Liver (tissue), 8 donors: ENCODE measurements at regions not wholly inside any gene's neighbourhood (a gene's known extent, or its start where the extent isn't known, plus 50 kb on each side); places are given as distances from the start of the nearest gene placed in this dataset.

ENCODE experiments used
- DNase-seq: peaks from one replicate; pipeline ENCODE4 v3.0.0-alpha.2; 2017; ENCODE audit warnings: low spot score
- H3K27ac ChIP-seq, 2 donors: one replicate each; pipeline ENCODE4 v1.7.0; 2013; ENCODE audit warnings: inconsistent platforms in 2 of 2, low read length in 2 of 2, control low read depth in 1 of 2, low read depth in 1 of 2, mild to moderate bottlenecking in 1 of 2
- H3K27me3 ChIP-seq, 4 donors: one replicate each; pipeline versions ENCODE4 v1.6.1 to v1.7.0; 2013; ENCODE audit warnings: low read length in 3 of 4, inconsistent platforms in 1 of 4, mild to moderate bottlenecking in 1 of 4, moderate library complexity in 1 of 4; ENCODE audit not compliant: control insufficient read depth in 4 of 4, insufficient read depth in 4 of 4
- H3K36me3 ChIP-seq, 4 donors: one replicate each; pipeline versions ENCODE4 v1.6.1 to v1.7.0; 2013; ENCODE audit warnings: low read length in 3 of 4, mild to moderate bottlenecking in 3 of 4, low read depth in 1 of 4, moderate library complexity in 1 of 4; ENCODE audit not compliant: control insufficient read depth in 4 of 4, insufficient read depth in 3 of 4
- H3K4me1 ChIP-seq, 4 donors: one replicate each; pipeline versions ENCODE4 v1.6.1 to v1.7.0; 2013; ENCODE audit warnings: low read length in 3 of 4, mild to moderate bottlenecking in 3 of 4, moderate library complexity in 1 of 4; ENCODE audit not compliant: control insufficient read depth in 4 of 4, insufficient read depth in 4 of 4
- H3K4me3 ChIP-seq, 3 donors: one replicate each; pipeline versions ENCODE4 v1.6.1 to v1.7.0; 2013; ENCODE audit warnings: low read length in 3 of 3, control low read depth in 1 of 3, low read depth in 1 of 3, mild to moderate bottlenecking in 1 of 3
- H3K9ac ChIP-seq, 2 donors: one replicate each; pipeline ENCODE4 v1.7.0; 2013; ENCODE audit warnings: low read length in 2 of 2, mild to moderate bottlenecking in 2 of 2, moderate library complexity in 2 of 2, control low read depth in 1 of 2, low read depth in 1 of 2
- H3K9me3 ChIP-seq, 4 donors: one replicate each; pipeline versions ENCODE4 v1.6.1 to v1.7.0; 2013; ENCODE audit warnings: low read length in 3 of 4; ENCODE audit not compliant: control insufficient read depth in 4 of 4
- EGR1 ChIP-seq, 2 donors: IDR thresholded peaks; 2 replicates each; pipeline ENCODE4 v1.6.1; 2016 to 2018; ENCODE audit warnings: antibody characterized with exemption in 2 of 2, low read depth in 2 of 2
- FOXA1 ChIP-seq: IDR thresholded peaks from 2 replicates; pipeline ENCODE4 v1.6.1; 2016; ENCODE audit warnings: antibody characterized with exemption
- FOXA2 ChIP-seq: IDR thresholded peaks from 2 replicates; pipeline ENCODE4 v1.6.1; 2016; ENCODE audit warnings: antibody characterized with exemption
- GABPA ChIP-seq, 2 donors: IDR thresholded peaks in 1 of 2; conservative IDR thresholded peaks in 1 of 2; 2 replicates each; pipeline ENCODE4 v1.6.1; 2016; ENCODE audit warnings: antibody characterized with exemption in 2 of 2, mild to moderate bottlenecking in 1 of 2, moderate library complexity in 1 of 2
- HNF4A ChIP-seq, 2 donors: conservative IDR thresholded peaks; 2 replicates each; pipeline ENCODE4 v1.6.1; 2016; ENCODE audit warnings: antibody characterized with exemption in 2 of 2, mild to moderate bottlenecking in 2 of 2
- HNF4G ChIP-seq: IDR thresholded peaks from 2 replicates; pipeline ENCODE4 v1.6.1; 2016; ENCODE audit warnings: antibody characterized with exemption
- JUND ChIP-seq, 2 donors: IDR thresholded peaks; 2 replicates each; pipeline ENCODE4 v1.6.1; 2016; ENCODE audit warnings: antibody characterized with exemption in 2 of 2
- NR2F2 ChIP-seq: IDR thresholded peaks from 2 replicates; pipeline ENCODE4 v1.6.1; 2016; ENCODE audit warnings: antibody characterized with exemption
- RAD21 ChIP-seq, 2 donors: IDR thresholded peaks; 2 replicates each; pipeline ENCODE4 v1.6.1; 2016; ENCODE audit warnings: antibody characterized with exemption in 2 of 2, mild to moderate bottlenecking in 2 of 2
- RXRA ChIP-seq, 2 donors: IDR thresholded peaks; 2 replicates each; pipeline ENCODE4 v1.6.1; 2017 to 2018; ENCODE audit warnings: antibody characterized with exemption in 2 of 2, mild to moderate bottlenecking in 1 of 2
- SP1 ChIP-seq: IDR thresholded peaks from 2 replicates; pipeline ENCODE4 v1.6.1; 2018; ENCODE audit warnings: antibody characterized with exemption, mild to moderate bottlenecking
- TAF1 ChIP-seq: conservative IDR thresholded peaks from 2 replicates; pipeline ENCODE4 v1.6.1; 2016; ENCODE audit warnings: antibody characterized with exemption, mild to moderate bottlenecking
- YY1 ChIP-seq: IDR thresholded peaks from 2 replicates; pipeline ENCODE4 v1.6.1; 2016; ENCODE audit warnings: antibody characterized with exemption, mild to moderate bottlenecking
- WGBS: extraction: QIAGEN DNeasy Blood & Tissue Kit; methylation state at CpG from one replicate; pipeline ENCODE4 v1.1.7; 2013; 5-methylcytosine and 5-hydroxymethylcytosine counted together
- TF ChIP-seq, protein P1 (sequence below): fragments of 150-350 bp; IDR thresholded peaks from 2 replicates; pipeline ENCODE4 v1.5.1; 2017; ENCODE audit warnings: improper control_type of control experiment, low read depth, low read length; ENCODE audit not compliant: missing input control
- TF ChIP-seq, protein P2 (sequence below): IDR thresholded peaks from 2 replicates; pipeline ENCODE4 v1.6.1; 2016; ENCODE audit warnings: antibody characterized with exemption
- TF ChIP-seq, protein P3 (sequence below): IDR thresholded peaks from 2 replicates; pipeline ENCODE4 v1.6.1; 2016; ENCODE audit warnings: antibody characterized with exemption, mild to moderate bottlenecking
- TF ChIP-seq, protein P4 (sequence below): IDR thresholded peaks from 2 replicates; pipeline ENCODE4 v1.6.1; 2016; ENCODE audit warnings: antibody characterized with exemption
- TF ChIP-seq, protein P5 (sequence below): IDR thresholded peaks from 2 replicates; pipeline ENCODE4 v1.6.1; 2016; ENCODE audit warnings: antibody characterized with exemption
- donor health status: healthy.
- donor health status: healthy.
- donor health status: healthy.
- donor health status: healthy.
- donor health status: healthy.

DNA sequence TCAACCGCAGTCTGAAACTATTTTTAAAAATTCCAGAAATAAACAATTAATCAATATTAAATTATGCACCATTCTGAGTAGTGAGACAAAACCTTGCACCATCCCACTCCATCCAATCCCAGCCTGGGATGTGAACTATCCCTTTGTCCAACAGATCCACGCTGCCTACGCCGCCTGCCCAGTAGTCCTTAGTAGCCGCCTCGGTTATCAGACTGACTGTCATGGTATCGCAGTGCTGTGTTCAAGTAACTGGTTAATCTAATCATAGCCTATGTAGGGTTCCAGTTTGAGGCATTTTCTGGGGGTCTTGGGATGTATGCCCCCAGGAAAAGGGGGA, 437.7 kb downstream of the HS3ST3B1 start:
- no peak overlapping the region for H3K9ac ChIP-seq
- 86% methylated on average over 7 of the region's 7 CpGs for WGBS
- no peak for DNase-seq
- no peaks in the 10 kb centered on the region for H3K36me3 ChIP-seq
- TF ChIP-seq GABPA (IDR thresholded peaks at IDR 0.05 in 1 of 2, conservative IDR thresholded peaks at IDR 0.05 in 1 of 2): no peak
- TF ChIP-seq SP1: no peak
- no peak for TF ChIP-seq YY1
- H3K27ac ChIP-seq: peak overlapping the region; percentile 73 to 85
- H3K9me3 ChIP-seq: no peaks in the 10 kb centered on the region
- H3K27me3 ChIP-seq: no peaks in the 10 kb centered on the region
- H3K4me3 ChIP-seq: no peak overlapping the region
- H3K4me1 ChIP-seq: peaks cover 3 to 18% (median 7%) of the 10 kb centered on the region in 4 donors

DNA sequence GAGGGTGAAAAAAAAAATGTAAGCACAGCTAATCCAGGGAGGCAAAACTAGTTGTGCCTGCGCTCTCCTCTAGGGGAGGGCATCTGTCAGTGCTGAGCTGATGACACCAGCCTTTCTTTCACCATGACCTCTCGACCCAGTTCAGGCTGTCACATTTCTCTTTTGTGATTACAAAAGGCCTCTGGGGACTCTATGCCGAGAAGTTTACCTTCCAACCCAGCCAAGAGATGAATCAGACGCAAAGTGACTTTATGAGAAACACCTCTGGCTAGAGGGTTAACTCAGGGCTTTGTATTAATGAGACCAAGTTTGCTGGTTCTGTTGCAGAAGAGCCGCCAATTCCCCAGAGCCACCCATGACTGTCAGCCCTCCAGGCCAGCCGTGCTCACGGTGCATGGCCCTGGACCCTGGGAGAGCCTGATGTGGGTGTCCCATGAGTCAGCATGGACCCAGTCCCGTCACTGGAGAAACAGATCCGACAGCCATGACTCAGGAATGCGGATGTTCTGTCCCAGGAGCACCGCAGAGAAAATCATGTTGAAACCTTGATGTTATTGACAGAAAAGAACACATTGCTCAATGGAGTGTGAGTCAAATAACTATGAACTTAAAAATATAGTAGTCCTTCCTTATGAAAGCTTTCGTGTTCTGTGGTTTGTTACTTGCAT, 437.2 kb downstream of the HS3ST3B1 start:
- Histone ChIP-seq H3K9me3 (no peaks in the 10 kb centered on the region), H3K27me3 (no peaks in the 10 kb centered on the region), H3K9ac (peak overlapping the region in 1 of 2 donors; percentile 66), H3K27ac (peak overlapping the region; percentile 73 to 85), H3K4me1 (peaks cover 3 to 18% (median 7%) of the 10 kb centered on the region in 4 donors), H3K36me3 (no peaks in the 10 kb centered on the region), H3K4me3 (peak overlapping the region in 1 of 3 donors; percentile 24)
- TF ChIP-seq RAD21 (IDR thresholded peaks at IDR 0.05) (peak; percentile 78), YY1 (peak; percentile 86), HNF4A (conservative IDR thresholded peaks at IDR 0.05) (peak; percentile 76 to 88), GABPA (IDR thresholded peaks at IDR 0.05 in 1 of 2, conservative IDR thresholded peaks at IDR 0.05 in 1 of 2) (peak in 1 of 2 donors; percentile 6), NR2F2 (peak; percentile 53), TAF1 (no peak), HNF4G (no peak), FOXA2 (peak; percentile 85), JUND (IDR thresholded peaks at IDR 0.05) (peak; percentile 89 to 93), EGR1 (IDR thresholded peaks at IDR 0.05; ENCODE audit: low read depth in 2 of 2) (peak in 1 of 2 donors; percentile 24), FOXA1 (peak; percentile 73), RXRA (IDR thresholded peaks at IDR 0.05) (peak; percentile 79 to 90), SP1 (peak; percentile 87)
- TF ChIP-seq, protein P1, sequence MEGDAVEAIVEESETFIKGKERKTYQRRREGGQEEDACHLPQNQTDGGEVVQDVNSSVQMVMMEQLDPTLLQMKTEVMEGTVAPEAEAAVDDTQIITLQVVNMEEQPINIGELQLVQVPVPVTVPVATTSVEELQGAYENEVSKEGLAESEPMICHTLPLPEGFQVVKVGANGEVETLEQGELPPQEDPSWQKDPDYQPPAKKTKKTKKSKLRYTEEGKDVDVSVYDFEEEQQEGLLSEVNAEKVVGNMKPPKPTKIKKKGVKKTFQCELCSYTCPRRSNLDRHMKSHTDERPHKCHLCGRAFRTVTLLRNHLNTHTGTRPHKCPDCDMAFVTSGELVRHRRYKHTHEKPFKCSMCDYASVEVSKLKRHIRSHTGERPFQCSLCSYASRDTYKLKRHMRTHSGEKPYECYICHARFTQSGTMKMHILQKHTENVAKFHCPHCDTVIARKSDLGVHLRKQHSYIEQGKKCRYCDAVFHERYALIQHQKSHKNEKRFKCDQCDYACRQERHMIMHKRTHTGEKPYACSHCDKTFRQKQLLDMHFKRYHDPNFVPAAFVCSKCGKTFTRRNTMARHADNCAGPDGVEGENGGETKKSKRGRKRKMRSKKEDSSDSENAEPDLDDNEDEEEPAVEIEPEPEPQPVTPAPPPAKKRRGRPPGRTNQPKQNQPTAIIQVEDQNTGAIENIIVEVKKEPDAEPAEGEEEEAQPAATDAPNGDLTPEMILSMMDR: peak; percentile 69
- TF ChIP-seq, protein P2, sequence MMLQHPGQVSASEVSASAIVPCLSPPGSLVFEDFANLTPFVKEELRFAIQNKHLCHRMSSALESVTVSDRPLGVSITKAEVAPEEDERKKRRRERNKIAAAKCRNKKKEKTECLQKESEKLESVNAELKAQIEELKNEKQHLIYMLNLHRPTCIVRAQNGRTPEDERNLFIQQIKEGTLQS: peak; percentile 74
- TF ChIP-seq, protein P3, sequence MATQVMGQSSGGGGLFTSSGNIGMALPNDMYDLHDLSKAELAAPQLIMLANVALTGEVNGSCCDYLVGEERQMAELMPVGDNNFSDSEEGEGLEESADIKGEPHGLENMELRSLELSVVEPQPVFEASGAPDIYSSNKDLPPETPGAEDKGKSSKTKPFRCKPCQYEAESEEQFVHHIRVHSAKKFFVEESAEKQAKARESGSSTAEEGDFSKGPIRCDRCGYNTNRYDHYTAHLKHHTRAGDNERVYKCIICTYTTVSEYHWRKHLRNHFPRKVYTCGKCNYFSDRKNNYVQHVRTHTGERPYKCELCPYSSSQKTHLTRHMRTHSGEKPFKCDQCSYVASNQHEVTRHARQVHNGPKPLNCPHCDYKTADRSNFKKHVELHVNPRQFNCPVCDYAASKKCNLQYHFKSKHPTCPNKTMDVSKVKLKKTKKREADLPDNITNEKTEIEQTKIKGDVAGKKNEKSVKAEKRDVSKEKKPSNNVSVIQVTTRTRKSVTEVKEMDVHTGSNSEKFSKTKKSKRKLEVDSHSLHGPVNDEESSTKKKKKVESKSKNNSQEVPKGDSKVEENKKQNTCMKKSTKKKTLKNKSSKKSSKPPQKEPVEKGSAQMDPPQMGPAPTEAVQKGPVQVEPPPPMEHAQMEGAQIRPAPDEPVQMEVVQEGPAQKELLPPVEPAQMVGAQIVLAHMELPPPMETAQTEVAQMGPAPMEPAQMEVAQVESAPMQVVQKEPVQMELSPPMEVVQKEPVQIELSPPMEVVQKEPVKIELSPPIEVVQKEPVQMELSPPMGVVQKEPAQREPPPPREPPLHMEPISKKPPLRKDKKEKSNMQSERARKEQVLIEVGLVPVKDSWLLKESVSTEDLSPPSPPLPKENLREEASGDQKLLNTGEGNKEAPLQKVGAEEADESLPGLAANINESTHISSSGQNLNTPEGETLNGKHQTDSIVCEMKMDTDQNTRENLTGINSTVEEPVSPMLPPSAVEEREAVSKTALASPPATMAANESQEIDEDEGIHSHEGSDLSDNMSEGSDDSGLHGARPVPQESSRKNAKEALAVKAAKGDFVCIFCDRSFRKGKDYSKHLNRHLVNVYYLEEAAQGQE: peak; percentile 40
- TF ChIP-seq, protein P4, sequence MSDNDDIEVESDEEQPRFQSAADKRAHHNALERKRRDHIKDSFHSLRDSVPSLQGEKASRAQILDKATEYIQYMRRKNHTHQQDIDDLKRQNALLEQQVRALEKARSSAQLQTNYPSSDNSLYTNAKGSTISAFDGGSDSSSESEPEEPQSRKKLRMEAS: peak; percentile 79
- TF ChIP-seq, protein P5, sequence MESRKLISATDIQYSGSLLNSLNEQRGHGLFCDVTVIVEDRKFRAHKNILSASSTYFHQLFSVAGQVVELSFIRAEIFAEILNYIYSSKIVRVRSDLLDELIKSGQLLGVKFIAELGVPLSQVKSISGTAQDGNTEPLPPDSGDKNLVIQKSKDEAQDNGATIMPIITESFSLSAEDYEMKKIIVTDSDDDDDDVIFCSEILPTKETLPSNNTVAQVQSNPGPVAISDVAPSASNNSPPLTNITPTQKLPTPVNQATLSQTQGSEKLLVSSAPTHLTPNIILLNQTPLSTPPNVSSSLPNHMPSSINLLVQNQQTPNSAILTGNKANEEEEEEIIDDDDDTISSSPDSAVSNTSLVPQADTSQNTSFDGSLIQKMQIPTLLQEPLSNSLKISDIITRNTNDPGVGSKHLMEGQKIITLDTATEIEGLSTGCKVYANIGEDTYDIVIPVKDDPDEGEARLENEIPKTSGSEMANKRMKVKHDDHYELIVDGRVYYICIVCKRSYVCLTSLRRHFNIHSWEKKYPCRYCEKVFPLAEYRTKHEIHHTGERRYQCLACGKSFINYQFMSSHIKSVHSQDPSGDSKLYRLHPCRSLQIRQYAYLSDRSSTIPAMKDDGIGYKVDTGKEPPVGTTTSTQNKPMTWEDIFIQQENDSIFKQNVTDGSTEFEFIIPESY: peak; percentile 84
- WGBS: 23% methylated on average over 12 of the region's 12 CpGs
- DNase-seq: peak; percentile 45
